GM21515 (cell line): ENCODE measurements at regions not wholly inside any gene's neighbourhood (a gene's known extent, or its start where the extent isn't known, plus 50 kb on each side); places are given as distances from the start of the nearest gene placed in this dataset.
"Not testable (repeated sequence)": the region's sequence is repeated elsewhere in the genome, so short reads cannot be mapped to it uniquely, and the experiment has no call there.

Source experiments
- ATAC-seq: cut with Tn5 transposase; IDR thresholded peaks from one replicate; pipeline ENCODE4 v1.9.1; 2021; ENCODE audit not compliant: unreplicated experiment

DNA sequence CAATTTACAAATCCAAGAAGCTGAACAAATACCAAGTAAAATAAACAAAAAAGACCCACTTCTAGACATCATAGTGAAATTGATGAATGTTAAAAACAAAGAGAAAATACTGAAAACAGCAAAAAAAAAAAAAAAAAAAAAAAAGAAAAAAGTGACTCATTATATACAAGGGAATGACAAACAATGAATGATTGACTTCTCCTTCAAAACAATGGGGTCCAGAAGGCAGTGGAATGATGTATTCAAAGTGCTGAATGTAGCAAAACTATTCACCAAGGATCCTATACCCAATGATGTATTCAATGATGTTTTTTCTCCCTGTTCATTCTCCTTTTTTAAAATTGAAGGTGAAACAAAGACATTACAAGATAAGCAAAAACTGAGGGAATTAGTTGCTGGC, 650.0 kb downstream of the UTRN start:
- no peak for ATAC-seq

DNA sequence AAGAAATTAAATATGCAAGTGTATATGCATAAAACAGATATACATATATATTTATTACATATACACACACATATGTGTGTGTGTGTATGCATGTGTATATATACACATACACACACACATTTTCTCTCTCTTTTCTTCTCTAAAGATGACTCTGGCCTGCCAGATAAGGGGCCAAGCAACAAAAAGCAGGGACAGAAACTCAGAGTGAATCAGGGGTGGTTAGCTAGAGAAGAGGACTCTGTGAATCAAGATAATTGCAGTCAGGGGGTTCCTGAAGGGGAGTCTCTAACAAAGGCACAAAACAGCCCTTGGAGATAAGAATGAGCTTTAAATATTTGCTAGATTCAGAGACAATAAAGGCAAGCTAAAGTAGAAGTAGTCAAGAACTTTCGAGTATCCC, 650.5 kb downstream of the UTRN start:
- no peak for ATAC-seq

DNA sequence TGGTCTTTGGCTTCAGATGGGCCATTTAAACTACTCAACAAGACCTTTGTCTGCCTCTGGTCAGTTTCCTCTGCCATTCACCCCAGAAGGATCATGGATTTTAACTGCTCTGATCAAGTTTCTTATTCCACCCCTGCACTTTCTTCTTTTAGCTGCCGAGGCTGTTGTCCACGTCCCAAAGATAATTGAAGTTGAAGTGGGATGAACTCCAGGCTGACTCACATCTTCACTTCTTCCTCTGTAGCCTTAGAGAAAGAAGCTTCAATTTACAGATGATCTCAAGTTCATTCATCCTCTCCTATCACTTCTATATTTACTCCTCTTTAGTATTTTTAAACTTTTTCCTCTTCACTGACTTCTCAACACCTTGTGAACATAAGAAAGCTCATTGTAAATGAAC, 651.6 kb downstream of the UTRN start:
- no peak for ATAC-seq

DNA sequence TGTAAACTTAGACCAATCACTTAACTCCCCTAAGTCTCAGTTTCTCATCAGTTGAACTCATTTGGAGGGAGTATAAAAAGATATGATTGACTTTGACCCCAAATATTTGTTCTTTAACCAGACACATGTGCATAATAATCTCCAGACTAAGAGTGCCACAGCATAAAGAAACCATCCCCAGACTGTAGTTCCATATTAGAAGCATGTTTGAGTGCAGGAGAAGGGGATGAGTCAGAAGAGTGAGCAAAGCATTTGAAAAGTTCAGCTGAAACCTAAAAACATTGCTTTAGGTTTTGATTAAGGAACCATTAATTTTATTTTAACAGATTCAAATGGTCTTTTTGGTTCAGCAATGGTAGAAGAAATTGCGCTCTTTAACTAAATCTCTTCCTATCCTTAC, 654.8 kb downstream of the UTRN start:
- no peak for ATAC-seq

DNA sequence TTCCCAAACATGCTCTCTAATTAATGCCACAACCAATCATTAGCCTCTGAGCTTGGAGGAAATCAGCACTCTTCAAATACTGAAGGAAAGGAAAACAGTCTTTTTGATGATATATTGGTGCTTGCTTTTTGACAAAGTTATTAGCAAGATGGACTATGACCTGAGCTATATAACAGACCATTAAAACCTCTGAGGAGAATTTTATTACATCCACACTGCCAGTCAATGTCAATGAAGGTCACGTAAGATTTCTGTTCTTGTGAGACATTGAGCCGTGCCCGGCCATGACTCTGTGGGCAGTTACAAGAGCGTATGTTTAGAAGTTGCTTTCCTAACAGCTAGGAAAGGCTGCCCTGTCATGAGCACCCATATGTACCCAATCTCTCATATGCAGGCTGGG, 659.0 kb downstream of the UTRN start:
- no peak for ATAC-seq

DNA sequence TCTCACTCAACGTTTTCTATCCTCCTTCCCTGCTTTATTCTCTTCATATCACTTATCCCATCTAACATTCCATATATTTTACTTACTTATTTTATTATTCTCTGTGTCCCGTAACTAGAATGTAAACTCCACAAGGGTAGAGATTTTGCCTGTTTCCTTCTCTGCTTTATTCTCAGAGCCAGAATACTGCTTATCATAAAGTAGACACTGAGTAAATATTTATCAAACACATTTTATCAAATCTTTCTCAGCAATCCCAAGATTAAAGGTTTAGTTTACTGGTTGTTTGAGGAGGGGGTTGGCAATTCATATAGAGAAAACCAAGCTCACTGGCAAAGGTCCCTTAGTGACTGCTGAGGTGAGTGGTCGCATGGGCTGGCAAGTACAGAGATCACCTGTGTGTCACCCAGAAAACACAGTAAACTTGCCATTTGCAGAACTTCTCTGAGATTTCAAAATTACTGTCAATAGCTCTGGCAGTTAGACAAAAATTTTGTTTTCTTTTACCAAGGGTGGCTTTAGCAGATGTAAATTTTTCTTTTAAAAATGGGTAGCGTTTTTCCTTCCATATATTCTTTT, 662.4 kb downstream of the UTRN start:
- ATAC-seq: no peak

DNA sequence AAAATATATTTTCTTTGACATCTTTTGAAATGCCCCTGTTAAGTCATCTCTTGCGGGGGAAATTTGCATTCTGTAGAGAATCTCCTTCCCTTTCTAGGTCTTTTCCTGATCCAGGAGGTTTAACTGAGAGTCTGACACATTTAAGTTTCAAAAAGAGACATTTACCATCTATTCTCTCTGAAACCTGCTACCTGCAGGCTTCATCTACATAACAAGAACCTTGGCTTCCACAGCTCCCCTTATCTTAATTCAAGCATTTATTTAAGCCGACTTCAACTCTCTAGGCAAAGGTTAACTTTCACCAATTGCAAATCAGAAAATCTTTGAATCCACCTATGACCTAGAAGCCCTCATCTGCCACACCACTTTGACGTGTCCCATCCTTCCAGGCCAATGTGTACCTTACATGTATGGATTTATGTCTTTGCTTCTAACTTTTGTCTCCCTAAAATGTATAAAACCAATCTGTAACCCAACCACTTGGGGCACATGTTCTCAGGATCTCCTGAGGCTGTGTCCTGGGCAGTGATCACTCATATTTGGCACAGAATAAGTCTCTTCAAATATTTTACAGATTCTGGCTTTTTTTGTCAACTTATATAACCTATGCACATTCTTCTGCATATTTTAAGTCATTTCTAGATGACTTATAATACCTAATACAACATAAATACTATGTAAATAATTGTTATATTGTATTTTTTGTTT, 666.7 kb downstream of the UTRN start:
- no peak for ATAC-seq

DNA sequence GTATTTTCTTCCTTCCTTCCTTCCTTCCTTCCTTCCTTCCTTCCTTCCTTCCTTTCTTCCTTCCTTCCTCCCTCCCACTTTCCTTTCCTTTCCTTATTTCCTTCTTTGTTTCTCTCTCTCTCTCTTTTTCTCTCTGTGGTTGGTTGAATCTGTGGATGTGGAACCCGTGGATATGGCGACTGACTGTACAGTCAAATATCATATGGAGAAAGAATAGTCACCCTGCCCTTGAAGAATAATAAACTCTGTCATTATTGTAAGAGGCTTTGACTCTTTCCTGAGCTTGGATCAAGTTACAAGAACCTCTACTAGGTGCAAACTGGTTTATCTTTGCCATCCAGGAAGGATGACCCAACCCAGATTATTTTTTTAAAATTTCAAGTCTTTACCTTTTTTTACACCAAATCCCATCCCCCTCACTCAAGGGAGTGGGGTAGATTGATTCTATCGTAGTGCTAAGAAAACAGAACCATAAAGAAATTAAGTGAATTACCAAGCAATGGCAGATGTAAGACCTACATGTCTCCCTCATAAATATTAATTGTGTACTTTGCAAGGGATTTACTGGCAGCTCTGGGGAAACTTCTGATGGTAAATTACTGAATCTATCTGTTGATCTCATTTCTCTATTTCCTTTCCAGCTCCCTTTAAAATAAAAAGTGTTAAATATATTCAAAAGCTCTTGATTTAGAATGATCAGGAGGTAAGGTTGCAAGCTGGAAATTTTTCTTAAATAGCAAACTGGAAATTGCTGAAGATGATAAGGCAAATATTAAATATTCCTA, 667.5 kb downstream of the UTRN start:
- ATAC-seq: no peak

DNA sequence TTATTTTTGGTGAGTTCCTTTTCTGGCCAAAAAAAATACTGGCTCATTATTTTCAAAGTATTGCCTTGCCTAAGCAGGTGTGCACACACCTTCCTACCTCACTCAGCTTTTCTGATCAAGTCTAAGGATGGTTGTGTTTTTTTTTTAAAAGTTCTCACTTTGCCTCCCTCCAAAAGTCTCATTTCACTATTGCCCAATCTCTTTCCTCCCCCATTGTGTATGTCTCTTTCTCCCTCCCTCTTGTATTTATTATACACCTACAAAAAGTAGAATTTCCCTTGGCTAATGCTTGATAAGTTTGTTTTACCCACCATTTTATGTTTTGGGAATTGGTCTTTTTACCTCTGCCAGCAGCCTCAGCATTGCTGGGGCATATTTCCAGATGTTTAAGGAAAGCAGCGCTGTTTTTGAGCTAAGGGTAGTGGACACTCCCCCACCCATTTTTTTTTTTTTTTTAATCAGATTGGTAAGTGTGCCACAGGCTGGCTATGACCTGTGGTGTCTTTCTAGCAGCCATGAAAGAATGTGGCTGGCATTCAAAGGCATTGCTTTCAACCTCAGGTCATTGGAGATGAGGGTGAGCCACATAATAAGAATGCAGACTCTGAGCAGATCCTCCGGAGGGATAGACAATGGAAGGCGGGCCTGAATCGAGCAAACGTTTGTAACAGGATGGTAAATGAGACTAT, 668.6 kb downstream of the UTRN start:
- no peak for ATAC-seq

DNA sequence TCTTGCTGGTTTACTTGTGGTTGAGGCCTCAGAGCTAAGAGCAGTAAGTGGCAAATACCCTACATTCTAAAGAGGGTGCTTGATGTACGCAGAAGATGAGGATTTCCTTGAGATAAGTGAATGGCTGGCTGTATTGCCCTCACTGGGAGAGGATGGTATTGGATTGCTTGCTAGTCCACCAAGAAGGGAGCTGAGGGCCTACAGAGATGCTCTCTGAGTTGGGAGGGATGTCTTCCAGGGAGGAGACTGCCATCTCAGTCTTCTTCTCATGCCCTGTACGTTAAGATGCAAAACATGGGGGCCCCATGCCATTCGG, 669.1 kb downstream of the UTRN start:
- ATAC-seq: no peak

DNA sequence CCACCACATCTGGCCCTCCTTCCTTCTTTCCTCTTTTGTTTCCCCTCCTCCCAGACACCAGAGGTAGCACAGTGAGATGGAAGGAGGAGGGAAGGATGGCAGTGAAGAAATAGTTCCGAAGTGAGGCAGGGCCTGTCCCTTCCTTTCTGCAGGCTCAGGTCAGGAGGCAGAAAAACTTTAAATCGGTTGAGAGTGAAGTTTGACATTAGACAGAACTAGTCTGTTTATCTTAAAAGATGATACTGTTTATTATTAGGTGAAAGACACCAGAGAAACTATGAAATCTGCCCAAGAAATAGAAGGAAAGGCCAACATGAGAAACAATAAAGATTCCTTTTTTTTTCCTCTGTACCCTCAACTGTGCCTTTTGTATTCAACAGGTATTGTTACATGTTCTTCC, 670.3 kb downstream of the UTRN start:
- ATAC-seq: no peak

DNA sequence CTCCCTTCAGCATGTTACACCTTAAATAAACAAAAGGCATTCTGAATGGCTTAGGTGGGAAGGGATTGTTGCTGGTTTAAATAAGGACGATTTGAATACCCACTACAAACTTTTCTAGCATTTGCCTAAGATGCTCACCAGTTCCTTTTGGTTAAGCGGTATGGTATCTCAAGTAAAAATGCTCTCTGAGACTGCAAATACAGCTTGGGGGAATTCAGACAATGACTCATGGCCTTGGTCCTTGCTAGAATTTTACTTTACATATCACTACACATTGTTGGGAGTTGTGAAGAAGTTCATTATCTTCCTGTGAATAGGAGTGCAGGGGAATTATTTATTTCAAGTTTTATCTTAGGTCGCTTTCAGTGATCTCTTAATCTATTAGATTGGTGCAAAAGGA, 670.7 kb downstream of the UTRN start:
- no peak for ATAC-seq

DNA sequence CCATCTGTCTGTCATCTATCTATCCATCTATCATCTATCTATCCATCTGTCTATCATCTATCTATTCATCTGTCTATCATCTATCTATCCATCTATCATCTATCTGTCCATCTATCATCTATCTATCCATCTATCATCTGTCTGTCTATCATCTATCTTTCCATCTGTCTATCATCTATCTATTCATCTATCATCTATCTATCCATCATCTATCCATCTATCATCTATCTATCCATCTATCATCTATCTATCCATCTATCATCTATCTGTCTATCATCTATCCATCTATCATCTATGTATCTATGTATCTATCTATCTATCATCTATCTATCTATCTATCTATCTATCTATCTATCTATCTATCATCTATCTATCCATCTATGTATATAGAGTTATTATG, 671.6 kb downstream of the UTRN start:
- not testable (repeated sequence) for ATAC-seq

DNA sequence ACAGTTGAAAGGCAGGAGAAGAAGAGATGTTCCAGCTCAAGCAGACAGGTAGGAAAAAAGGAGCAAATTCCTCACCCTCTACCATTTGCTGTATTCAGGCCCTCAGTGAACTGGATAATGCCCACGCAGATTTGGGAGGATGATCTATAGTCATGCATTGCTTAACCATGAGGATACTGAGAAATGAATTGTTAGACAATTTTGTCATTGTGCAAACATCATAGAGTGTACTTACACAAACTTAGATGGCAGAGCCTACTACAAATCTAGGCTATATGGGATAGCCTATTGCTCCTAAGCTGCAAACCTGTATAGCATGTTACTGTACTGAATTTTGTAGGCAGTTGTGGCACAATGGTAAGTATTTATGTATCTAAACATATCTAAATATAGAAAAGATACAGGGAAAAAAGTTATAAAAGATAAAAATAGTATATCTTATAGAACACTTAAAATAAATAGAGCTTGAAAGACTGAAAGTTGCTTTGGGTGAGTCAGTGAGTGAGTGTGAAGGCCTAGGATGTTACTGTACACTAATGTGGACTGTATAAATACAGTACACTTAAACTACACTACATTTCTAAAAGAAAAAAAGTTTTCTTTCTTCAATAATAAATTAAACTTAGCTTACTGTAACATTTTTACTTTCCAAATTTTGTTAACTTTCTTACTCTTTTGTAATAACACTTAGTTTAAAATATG, 672.3 kb downstream of the UTRN start:
- no peak for ATAC-seq

DNA sequence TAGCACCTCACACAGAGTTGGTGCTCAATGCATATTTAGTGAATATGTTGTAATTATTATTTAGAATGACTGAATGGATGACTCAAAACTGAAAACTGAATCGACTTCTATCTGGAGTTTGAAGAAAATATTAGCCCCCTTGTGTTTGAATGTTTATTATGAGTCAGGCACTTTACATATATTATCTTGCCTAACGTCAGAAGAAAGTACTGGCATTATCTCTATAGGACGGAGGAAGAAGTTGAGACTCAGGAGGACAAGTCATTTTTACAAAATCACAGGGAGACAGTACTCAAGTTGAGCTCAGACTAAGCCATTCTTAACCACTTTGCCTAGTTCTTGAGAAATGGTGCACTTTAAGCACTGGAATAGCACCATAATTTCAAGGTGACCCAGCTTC, 684.0 kb downstream of the UTRN start:
- no peak for ATAC-seq

DNA sequence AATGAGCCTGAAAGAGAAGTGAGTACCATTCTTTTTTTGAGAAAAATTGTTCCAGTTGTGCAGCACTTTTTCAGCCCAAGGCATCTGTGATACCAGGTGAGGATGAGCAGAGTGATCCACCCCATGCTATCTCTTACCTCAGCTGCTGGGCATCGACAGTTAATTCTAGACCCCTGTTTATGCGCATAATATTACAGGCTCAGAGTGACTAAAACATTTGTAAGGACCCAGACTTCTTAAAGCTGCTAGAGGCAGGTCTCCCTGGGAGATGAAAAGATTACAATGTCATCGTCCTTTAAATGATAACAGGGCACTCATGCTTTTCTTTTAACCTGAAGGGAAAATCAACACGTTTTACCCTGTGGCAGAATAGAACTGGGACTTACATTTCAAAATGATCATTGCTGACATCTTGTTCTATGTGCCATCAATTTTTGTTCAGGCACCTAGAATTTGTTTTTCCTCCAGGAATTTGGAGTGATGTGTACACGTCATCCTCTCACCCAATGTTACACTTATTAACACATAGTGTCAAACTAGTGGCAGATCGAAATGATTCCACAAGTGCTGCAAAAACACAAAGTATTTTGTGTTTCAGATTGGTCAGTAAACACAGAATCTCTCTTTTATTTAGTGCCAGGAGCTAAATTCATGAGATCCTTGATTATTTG, 684.6 kb downstream of the UTRN start:
- ATAC-seq: no peak

DNA sequence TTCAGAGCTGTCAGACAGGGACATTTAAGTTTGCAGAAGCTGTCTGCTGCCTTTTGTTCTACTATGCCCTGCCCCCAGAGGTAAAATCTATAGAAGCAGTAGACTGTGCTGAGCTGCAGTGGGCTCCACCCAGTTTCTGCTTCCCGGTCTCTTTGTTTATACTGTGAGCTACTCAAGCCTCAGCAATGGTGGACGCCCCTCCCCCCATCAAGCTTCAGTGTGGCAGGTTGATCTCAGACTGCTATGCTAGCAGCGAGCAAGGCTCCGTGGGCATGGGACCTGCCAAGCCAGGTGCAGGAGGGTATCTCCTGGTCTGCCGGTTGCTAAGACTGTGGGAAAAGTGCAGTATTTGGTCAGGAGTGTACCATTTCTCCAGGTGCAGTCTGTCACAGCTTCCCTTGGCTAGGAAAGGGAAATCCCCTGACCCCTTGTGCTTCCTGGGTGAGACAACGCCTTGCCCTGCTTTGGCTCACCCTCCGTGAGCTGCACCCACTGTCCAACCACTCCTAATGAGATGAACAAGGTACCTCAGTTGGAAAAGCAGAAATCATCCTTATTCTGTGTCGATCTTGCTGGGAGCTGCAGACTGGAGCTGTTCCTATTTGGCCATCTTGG, 692.2 kb downstream of the UTRN start:
- ATAC-seq: not testable (repeated sequence)

DNA sequence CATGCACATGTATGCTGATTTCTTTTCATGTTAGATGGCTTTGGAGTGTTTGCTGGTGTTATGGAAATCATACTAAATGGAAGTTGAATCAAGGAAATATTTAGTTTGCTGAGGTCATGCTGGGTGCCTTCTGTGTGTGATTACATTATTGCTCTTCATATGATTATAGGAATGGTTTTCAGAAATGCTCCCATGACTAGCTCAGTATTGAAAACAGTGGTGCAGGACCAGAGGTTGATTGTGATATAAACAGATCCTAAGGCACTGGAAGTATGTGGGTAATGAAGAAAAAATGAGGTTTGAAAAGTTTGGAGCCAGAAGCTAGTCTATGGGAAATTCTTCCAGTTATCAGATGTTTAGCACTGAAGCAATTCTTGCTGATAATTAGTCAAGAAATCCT, 693.1 kb downstream of the UTRN start:
- no peak for ATAC-seq

DNA sequence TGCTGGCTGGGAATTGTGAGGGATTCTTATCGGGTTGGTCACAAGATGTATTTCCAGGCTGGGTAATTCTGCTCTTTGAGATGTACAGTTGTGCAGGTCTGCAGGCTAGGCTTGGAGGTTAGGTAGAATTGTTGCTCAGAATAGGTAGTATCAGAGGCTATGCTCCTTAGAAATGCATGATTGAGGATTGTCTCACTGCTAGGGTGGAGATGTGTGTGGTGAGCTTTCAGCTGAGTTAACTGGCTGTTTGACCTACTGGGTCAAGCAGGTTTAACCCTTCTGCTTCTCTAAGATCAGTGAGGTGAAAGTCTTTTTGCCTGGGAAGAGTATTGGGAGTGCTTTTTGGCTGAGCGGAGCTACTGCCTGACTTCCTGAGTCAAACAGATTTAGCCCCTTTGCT, 701.1 kb downstream of the UTRN start:
- ATAC-seq: no peak

DNA sequence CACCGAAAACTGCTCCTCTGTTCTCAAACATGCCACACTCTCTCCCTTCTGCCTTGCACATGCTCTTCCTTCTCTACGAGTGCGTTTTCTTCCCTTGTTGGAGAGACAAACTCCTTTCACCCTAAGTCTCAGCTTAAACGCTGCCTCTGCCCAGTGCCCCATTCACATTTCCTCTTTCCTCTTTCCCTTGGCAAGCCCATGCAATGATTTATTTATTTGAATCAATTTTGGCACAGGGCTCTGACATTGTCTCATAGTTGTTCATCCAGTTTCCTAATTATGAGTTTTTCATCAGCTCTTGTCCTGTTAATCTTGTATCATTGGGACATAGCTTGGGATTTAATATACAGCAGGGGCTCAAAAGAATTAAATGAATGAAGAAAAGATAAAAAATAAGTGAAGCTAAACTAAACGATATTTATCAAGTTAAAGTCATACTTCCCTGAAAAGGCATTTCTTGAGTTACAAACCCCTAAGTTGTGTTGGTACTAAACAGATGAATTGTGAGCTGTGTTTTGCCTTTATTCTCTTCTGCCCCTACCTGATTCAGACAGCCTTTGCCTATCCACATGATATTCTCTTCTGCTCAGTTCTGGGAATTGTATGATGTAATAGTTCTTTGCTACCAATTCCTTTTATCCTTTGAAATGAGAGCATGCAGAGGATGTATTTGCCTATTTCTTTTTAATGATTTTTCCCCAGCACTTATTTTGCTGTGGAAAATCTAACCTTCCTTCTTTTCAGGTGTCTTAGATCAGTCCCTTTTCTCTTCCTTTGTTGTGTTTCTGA, 704.4 kb downstream of the UTRN start:
- no peak for ATAC-seq
